Karpas-422 (cell line): ENCODE measurements at regions not wholly inside any gene's neighbourhood (a gene's known extent, or its start where the extent isn't known, plus 50 kb on each side); places are given as distances from the start of the nearest gene placed in this dataset.

ENCODE experiments used
- DNase-seq: peaks from one replicate; pipeline ENCODE4 v3.0.0-alpha.2; 2015
- H2AFZ ChIP-seq: fragments of 200-600 bp; sonication (generic); 2 replicates; pipeline ENCODE4 v1.6.1; 2014; ENCODE audit warnings: antibody characterized with exemption, low read length, mixed read lengths
- H3K27ac ChIP-seq: fragments of 200-600 bp; sonication (generic); 2 replicates; pipeline ENCODE4 v1.5.1; 2014; ENCODE audit warnings: mild to moderate bottlenecking, low read length, moderate library complexity
- H3K27me3 ChIP-seq: fragments of 200-600 bp; sonication (generic); 2 replicates; pipeline ENCODE4 v1.6.1; 2014; ENCODE audit warnings: low read length, mixed read lengths
- H3K36me3 ChIP-seq: fragments of 200-600 bp; sonication (generic); 2 replicates; pipeline ENCODE4 v1.6.1; 2014; ENCODE audit warnings: low read length, mixed read lengths; ENCODE audit not compliant: insufficient read depth
- H3K4me1 ChIP-seq: fragments of 200-600 bp; sonication (generic); 2 replicates; pipeline ENCODE4 v1.6.1; 2014; ENCODE audit warnings: mild to moderate bottlenecking, low read length, mixed read lengths
- H3K4me2 ChIP-seq: fragments of 200-600 bp; sonication (generic); 2 replicates; pipeline ENCODE4 v1.6.1; 2014; ENCODE audit warnings: low read length, low read depth, mild to moderate bottlenecking; ENCODE audit not compliant: poor library complexity, severe bottlenecking
- H3K4me3 ChIP-seq: fragments of 200-600 bp; sonication (generic); 2 replicates; pipeline ENCODE4 v1.5.1; 2014; ENCODE audit warnings: mild to moderate bottlenecking, antibody characterized with exemption, low read length, mixed read lengths
- H3K79me2 ChIP-seq: fragments of 200-600 bp; sonication (generic); 2 replicates; pipeline ENCODE4 v1.6.1; 2014; ENCODE audit warnings: mild to moderate bottlenecking, low read length, mixed read lengths
- H3K9ac ChIP-seq: fragments of 200-600 bp; sonication (generic); 2 replicates; pipeline ENCODE4 v1.6.0; 2014; ENCODE audit warnings: low read length
- H3K9me2 ChIP-seq: fragments of 200-600 bp; sonication (generic), shearing (Covaris generic); replicated peaks from 2 replicates; pipeline ENCODE4 v1.6.0; 2014; ENCODE audit warnings: mild to moderate bottlenecking, low read length, moderate library complexity; ENCODE audit not compliant: insufficient read depth
- H3K9me3 ChIP-seq: fragments of 300-700, 200-600 bp; sonication (generic); 2 replicates; pipeline ENCODE4 v1.6.1; 2014; ENCODE audit warnings: low read length, mixed read lengths
- H4K20me1 ChIP-seq: fragments of 200-600 bp; sonication (generic); 2 replicates; pipeline ENCODE4 v1.6.1; 2014; ENCODE audit warnings: mild to moderate bottlenecking, antibody characterized with exemption, low read length, low read depth; ENCODE audit not compliant: insufficient read depth

GRCh38 chr1:184253921-184254320 is 132.9 kb upstream of the C1orf21 start:
- no peak overlapping the region for H3K9ac ChIP-seq
- H3K9me2 ChIP-seq: no peaks in the 10 kb centered on the region
- H4K20me1 ChIP-seq: no peaks in the 10 kb centered on the region
- H3K9me3 ChIP-seq: no peaks in the 10 kb centered on the region
- H3K4me3 ChIP-seq: no peak overlapping the region
- no peaks in the 10 kb centered on the region for H3K36me3 ChIP-seq
- H3K27me3 ChIP-seq: no peaks in the 10 kb centered on the region
- DNase-seq: no peak
- H3K4me1 ChIP-seq: no peaks in the 10 kb centered on the region
- H3K27ac ChIP-seq: no peak overlapping the region
- no peak overlapping the region for H3K4me2 ChIP-seq
- no peak overlapping the region for H2AFZ ChIP-seq
- H3K79me2 ChIP-seq: no peaks in the 10 kb centered on the region

GRCh38 chr1:184254849-184255248 is 132.0 kb upstream of the C1orf21 start:
- H4K20me1 ChIP-seq: no peaks in the 10 kb centered on the region
- no peak overlapping the region for H3K4me2 ChIP-seq
- H3K9ac ChIP-seq: no peak overlapping the region

GRCh38 chr1:184255560-184255959 is 131.3 kb upstream of the C1orf21 start:
- H2AFZ ChIP-seq: no peak overlapping the region
- H3K4me1 ChIP-seq: no peaks in the 10 kb centered on the region
- no peaks in the 10 kb centered on the region for H3K27me3 ChIP-seq
- H3K36me3 ChIP-seq: no peaks in the 10 kb centered on the region
- H3K79me2 ChIP-seq: no peaks in the 10 kb centered on the region
- DNase-seq: no peak
- no peak overlapping the region for H3K4me2 ChIP-seq
- H3K9me3 ChIP-seq: no peaks in the 10 kb centered on the region
- no peaks in the 10 kb centered on the region for H4K20me1 ChIP-seq
- no peak overlapping the region for H3K27ac ChIP-seq
- no peak overlapping the region for H3K9ac ChIP-seq
- H3K4me3 ChIP-seq: no peak overlapping the region
- H3K9me2 ChIP-seq: no peaks in the 10 kb centered on the region

More at GRCh38 chr1:184254849-184255248, 132.0 kb upstream of the C1orf21 start:
- no peak for DNase-seq
- no peaks in the 10 kb centered on the region for H3K4me1 ChIP-seq
- H3K36me3 ChIP-seq: no peaks in the 10 kb centered on the region
- no peaks in the 10 kb centered on the region for H3K27me3 ChIP-seq
- no peak overlapping the region for H2AFZ ChIP-seq
- no peak overlapping the region for H3K4me3 ChIP-seq
- no peak overlapping the region for H3K27ac ChIP-seq
- no peaks in the 10 kb centered on the region for H3K9me2 ChIP-seq
- H3K9me3 ChIP-seq: no peaks in the 10 kb centered on the region
- H3K79me2 ChIP-seq: no peaks in the 10 kb centered on the region

- Histone ChIP-seq H2AFZ (no peak overlapping the region), H3K9me2 (no peaks in the 10 kb centered on the region), H3K27me3 (no peaks in the 10 kb centered on the region), H3K9me3 (no peaks in the 10 kb centered on the region), H3K4me1 (no peaks in the 10 kb centered on the region), H3K9ac (no peak overlapping the region), H3K27ac (no peak overlapping the region), H3K79me2 (no peaks in the 10 kb centered on the region), H3K4me2 (no peak overlapping the region), H3K4me3 (no peak overlapping the region), H4K20me1 (no peaks in the 10 kb centered on the region), H3K36me3 (no peaks in the 10 kb centered on the region)
- no peak for DNase-seq
Measured at GRCh38 chr1:184257873-184258272, 129.0 kb upstream of the C1orf21 start.

GRCh38 chr1:184258525-184258924 is 128.3 kb upstream of the C1orf21 start:
- no peak overlapping the region for H3K4me2 ChIP-seq
- no peak overlapping the region for H3K4me3 ChIP-seq
- H3K9me2 ChIP-seq: no peaks in the 10 kb centered on the region
- H4K20me1 ChIP-seq: no peaks in the 10 kb centered on the region
- H3K79me2 ChIP-seq: no peaks in the 10 kb centered on the region
- DNase-seq: no peak
- H3K9me3 ChIP-seq: no peaks in the 10 kb centered on the region
- H3K9ac ChIP-seq: no peak overlapping the region
- H2AFZ ChIP-seq: no peak overlapping the region
- no peak overlapping the region for H3K27ac ChIP-seq
- H3K4me1 ChIP-seq: no peaks in the 10 kb centered on the region
- no peaks in the 10 kb centered on the region for H3K36me3 ChIP-seq
- H3K27me3 ChIP-seq: no peaks in the 10 kb centered on the region

- Histone ChIP-seq H3K4me3 (no peak overlapping the region), H3K9me2 (no peaks in the 10 kb centered on the region), H3K9ac (no peak overlapping the region), H3K9me3 (no peaks in the 10 kb centered on the region), H3K36me3 (no peaks in the 10 kb centered on the region), H3K27me3 (no peaks in the 10 kb centered on the region), H3K4me1 (no peaks in the 10 kb centered on the region), H3K27ac (no peak overlapping the region), H3K4me2 (no peak overlapping the region), H2AFZ (no peak overlapping the region), H3K79me2 (no peaks in the 10 kb centered on the region), H4K20me1 (no peaks in the 10 kb centered on the region)
- DNase-seq: no peak
Measured at GRCh38 chr1:184260382-184260781, 126.4 kb upstream of the C1orf21 start.

- no peak overlapping the region for H3K4me3 ChIP-seq
- H3K9ac ChIP-seq: no peak overlapping the region
- DNase-seq: no peak
- no peaks in the 10 kb centered on the region for H3K27me3 ChIP-seq
- no peaks in the 10 kb centered on the region for H3K4me1 ChIP-seq
- H3K9me2 ChIP-seq: no peaks in the 10 kb centered on the region
- H3K79me2 ChIP-seq: no peaks in the 10 kb centered on the region
- H3K4me2 ChIP-seq: no peak overlapping the region
- H2AFZ ChIP-seq: no peak overlapping the region
- H3K36me3 ChIP-seq: no peaks in the 10 kb centered on the region
- no peak overlapping the region for H3K27ac ChIP-seq
- H4K20me1 ChIP-seq: no peaks in the 10 kb centered on the region
- no peaks in the 10 kb centered on the region for H3K9me3 ChIP-seq
Measured at GRCh38 chr1:184262109-184262508, 124.7 kb upstream of the C1orf21 start.

GRCh38 chr1:184267747-184268146 is 119.1 kb upstream of the C1orf21 start:
- Histone ChIP-seq H3K9me2 (no peaks in the 10 kb centered on the region), H4K20me1 (no peaks in the 10 kb centered on the region), H3K27me3 (no peaks in the 10 kb centered on the region), H3K36me3 (no peaks in the 10 kb centered on the region), H3K4me1 (no peaks in the 10 kb centered on the region), H3K4me3 (no peak overlapping the region), H3K9me3 (no peaks in the 10 kb centered on the region), H3K27ac (no peak overlapping the region), H2AFZ (no peak overlapping the region), H3K4me2 (no peak overlapping the region), H3K9ac (no peak overlapping the region), H3K79me2 (no peaks in the 10 kb centered on the region)
- no peak for DNase-seq

- no peaks in the 10 kb centered on the region for H3K79me2 ChIP-seq
- H3K27me3 ChIP-seq: no peaks in the 10 kb centered on the region
- no peak overlapping the region for H2AFZ ChIP-seq
- H3K4me2 ChIP-seq: no peak overlapping the region
- no peaks in the 10 kb centered on the region for H3K9me3 ChIP-seq
- no peak overlapping the region for H3K9ac ChIP-seq
- DNase-seq: no peak
- no peaks in the 10 kb centered on the region for H3K9me2 ChIP-seq
- no peak overlapping the region for H3K27ac ChIP-seq
- H3K4me1 ChIP-seq: no peaks in the 10 kb centered on the region
- no peak overlapping the region for H3K4me3 ChIP-seq
- no peaks in the 10 kb centered on the region for H3K36me3 ChIP-seq
- H4K20me1 ChIP-seq: no peaks in the 10 kb centered on the region
Measured at GRCh38 chr1:184270556-184270955, 116.3 kb upstream of the C1orf21 start.
